GM19043 (cell line): ENCODE measurements at regions not wholly inside any gene's neighbourhood (a gene's known extent, or its start where the extent isn't known, plus 50 kb on each side); places are given as distances from the start of the nearest gene placed in this dataset.

ENCODE experiments used
- ATAC-seq: cut with Tn5 transposase; IDR thresholded peaks from one replicate; pipeline ENCODE4 v1.9.1; 2021; ENCODE audit warnings: low read depth; ENCODE audit not compliant: unreplicated experiment

DNA sequence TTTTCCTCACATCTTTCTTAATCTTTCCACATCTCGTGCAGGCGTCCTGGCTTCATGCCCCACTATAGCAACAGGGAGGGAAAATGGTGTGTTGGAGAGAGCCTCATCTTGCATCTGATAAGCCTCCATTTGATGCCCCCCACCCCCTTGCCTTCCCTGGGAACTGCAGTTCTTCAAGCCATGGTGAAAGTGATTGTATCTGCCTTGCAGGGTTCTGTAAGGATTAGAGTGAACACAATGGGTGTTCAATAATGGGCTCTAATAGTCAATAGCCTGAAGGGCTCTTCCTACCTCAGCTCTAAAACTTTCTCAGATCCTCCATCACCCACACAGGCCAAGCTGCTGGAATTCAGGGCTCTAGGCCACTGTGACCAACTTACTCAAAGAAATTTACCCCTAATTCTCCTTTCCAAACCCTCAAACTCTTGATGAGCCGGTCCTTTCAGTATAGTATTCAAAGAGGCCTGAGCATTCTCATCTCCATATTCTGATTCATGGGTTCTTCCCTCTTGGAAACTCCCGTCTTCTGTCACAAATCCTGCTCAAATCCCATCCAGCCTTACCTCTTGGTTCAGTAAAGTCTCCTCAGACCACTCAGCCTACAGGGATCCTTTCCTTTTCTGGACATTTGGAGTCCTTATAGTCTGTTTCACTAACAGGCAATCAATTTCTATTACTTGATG lies 128.3 kb upstream of the TRIM2 start:
- ATAC-seq = no peak

DNA sequence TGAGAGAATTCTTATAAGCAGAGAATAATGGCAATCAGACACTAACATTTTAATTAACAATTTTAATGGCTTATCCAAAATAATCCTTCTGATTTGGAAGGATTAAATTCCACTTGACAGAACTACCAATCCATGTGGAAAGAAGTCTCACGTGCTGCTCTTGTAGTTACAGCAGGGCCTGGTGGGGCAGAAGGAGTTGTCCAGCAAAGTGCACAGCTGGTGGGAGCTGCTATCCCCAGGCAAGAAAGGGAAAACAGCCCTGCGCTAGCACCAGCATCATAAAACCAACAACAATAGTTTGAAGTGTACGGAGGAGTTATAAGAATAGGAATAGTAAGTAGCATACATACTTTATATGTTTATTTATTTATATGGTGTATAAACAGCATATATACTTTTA lies 127.4 kb upstream of the TRIM2 start:
- no peak for ATAC-seq

DNA sequence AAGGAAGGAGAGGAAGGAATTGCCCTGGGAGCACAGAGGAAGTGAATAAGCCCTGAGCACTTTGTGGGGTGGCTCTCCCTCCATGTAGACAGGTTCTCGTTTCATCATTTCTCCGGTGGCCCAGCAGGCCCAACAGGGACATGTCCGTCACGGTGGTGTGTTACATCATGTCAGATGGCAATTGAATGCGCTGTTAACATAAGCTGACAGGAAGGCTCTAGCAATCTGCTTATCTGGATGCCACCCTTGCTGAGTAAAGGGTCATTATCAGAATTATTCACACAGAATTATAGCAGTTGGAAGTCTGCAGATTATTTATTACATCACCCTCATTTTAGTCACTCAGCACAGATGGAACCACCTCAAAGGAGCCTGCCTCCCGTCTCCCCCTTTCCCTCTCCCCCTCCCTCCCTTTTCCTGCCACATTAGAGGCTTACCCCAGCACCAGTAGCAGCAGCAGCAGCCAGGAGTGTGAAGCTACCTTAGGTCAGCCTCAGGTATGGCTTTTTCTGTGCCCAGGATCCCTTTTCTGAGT lies 124.3 kb upstream of the TRIM2 start:
- ATAC-seq = no peak

DNA sequence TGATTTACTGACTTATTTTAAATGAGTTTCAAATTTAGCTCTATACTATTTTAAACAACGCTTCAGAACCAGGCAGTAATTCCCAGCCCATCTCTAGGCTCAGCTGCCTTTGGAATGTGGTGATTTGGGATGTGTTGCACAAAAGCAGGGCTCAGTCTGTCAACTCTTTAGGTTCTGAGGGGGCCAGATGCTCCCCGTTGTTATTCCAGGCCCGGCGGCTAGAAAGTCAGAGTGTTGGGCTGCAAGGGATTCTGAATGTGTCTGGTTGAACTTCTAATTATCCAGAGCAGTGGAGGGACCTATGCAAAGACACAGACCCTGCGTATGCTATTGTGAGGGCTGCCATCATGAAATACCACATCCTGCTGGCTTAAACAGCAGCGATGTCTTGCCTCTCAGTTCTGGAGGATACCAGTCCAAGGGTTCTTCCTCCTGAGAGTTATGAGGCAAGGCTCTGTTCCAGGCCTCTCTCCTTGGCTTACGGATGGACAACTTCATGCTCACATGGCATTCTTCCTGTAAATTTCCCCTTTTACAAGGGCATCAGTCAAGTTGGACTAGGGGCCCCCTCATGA lies 123.2 kb upstream of the TRIM2 start:
- ATAC-seq = no peak

DNA sequence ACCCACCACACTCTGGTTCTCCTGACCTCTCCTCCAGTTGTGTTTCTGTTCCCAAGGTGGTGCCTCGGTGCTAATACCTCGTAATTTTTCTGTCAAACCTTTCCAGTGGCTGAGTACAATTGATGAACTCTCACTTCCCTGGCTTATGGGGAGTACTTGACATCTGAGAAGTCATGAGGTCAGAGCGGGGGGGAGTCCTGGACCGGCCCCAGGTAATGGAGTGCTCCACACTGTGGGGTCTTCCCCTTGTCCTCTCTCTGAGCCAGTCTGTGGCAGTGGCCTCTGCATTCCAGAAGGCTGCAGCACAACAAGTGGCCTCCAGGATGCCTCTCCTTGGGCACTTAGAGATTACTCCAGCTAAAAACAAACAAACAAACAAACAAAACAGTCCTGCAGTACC lies 122.5 kb upstream of the TRIM2 start:
- ATAC-seq = no peak

DNA sequence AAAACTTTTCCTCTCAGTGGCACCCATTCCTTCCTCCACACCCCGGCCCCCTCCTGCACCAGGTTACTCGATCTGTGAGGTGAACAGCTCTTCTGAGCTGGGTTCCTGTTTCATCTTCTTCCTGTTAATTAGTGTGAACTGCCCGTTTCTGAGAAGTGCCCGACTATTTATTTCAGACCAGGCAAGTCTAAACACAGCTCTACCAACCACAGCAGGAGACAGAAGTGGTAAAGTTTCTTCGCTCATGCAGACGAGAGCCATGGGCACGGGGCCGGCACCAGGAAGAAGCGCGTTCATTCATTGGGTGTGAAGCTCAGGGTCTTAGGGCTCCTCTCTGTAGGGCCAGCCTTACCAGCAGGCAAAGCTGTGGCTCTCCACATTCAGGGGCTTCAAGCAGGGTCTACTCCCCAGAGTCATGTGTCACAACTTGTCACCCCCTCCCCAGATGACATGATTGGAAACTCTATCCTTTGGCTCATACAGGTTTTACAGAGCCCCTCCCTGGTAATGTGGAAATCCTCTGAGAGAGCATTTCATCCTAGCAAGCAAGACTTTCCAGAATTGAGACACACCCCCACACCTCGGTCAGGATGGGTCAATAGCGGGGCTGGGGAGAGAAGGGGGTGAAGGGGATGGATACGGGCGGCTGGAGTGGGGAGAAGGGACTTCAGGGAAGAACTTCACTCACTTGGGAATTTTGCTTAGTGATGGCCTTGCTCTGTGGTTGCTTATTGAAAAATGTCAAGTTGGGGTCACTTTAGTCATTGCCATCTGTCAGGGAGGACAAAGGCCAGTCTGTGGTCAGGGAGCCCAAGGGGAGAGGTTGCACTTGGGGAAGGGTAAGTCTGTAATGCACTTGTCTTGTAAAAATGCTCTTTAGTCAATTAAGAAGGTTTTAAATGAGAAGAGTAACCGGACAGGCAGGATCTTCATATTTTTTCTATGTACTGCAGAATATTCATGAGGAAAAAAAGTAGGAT lies 121.6 kb upstream of the TRIM2 start:
- ATAC-seq = no peak

DNA sequence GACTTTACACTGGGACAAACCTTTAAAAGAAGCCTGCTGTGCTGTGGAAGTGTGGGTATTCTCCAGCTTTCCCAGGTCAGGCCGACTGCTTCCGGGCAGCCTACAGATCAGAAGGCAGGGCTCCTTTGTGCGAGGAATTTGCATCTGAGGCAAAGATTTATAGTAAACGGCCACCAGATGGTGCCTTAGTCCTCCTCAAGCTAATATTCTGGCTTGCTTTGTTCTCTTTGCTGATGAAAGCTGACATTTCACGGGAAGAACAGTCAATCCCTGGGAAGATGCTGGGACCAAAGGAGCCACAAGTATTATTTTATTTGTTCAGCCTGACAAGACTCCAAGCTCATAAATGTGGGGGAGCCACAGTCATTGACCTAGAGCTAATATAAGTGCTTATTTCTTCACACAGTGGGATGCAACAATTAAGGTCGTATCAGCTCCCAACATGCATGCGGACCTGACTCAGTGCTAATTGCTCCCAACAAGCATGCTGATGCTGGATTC lies 120.7 kb upstream of the TRIM2 start:
- peak; percentile 66 for ATAC-seq

DNA sequence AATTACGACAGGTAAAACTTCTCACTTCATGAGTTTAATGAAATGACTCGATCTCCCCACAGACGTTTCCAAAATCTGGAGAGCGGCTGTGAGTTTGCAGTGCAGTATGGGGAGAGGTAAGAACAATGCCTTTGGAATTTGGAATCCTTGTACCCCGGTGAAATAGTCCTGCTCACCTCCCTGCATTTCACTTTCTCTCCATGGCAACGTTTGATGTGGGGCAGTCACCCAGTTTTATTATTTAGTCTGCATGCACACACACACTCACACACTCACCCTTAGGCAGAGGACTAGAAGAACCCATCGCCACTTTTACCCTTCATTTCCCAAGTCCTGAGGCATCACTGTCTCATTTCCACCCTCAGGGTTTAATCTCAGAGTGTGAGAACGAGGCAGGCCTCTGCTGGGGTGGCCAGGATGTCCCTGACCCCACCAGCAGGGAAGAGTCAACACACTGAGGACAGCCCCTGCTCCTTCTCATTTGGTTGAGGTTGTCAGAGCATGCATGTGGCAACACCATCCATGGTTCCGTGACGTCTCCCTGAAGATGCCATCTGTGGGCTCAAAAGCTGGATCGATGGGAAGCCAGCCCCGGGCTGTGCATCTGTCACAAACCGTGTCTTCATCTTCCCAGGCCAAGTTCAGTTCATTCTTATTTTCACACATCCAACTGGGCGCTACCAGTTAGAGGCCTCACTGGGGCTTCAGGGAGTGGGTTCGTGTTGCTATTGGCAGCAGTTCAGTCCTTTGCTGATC lies 119.8 kb upstream of the TRIM2 start:
- ATAC-seq = no peak

DNA sequence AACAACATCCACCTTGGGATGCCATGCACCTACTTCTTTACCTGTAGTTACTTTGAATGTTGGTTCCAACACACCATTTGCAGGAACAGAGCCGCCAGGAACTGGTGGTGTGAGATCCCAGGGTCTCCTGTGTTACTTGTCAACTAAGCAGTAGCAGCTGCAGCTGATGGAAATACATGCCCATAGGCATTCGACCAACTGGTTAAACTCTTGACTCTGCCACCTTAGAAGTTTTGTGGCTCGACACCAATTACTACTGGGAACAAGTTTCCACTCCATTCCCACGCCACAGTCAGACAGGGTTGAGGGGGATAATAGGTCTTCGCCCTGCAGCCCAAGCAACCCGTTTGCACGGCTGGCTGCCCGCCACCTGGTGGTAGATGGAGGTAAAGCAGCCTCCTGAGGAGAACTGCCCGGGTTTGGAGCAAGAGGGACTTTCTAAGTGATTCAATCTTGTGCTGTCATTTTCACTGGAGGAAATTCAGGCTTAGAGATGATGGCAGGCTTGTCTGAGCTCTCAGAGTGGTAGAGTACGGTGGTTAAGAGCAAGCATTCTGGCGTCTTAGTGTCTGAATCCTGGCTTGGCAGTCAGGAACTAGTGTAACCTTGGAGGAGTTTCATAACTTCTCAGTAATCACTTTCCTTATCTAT lies 119.1 kb upstream of the TRIM2 start:
- peak; percentile 48 for ATAC-seq

DNA sequence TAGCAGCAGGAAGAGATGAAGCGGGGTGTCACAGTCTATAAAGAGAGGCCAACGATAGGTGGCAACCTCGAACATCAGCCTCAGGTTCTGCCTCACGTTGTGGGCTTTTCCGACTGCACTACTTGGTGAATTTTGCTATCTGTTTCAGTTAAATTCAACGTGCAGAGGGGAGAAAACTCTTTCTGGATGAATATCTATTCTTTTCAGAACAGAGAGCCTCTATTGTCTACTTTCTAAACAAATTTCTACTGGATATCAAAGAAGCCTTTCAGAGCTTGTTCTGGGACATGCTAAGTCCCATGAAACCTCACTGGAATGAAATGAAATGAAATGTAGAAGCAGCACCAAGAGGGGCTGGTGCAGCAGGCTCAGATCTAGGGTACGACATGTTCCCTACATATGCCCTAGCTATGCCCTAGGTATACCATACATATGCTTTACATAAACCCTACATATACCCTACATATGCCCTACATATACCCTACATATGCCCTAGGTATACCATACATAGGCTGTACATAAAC lies 116.5 kb upstream of the TRIM2 start:
- no peak for ATAC-seq

DNA sequence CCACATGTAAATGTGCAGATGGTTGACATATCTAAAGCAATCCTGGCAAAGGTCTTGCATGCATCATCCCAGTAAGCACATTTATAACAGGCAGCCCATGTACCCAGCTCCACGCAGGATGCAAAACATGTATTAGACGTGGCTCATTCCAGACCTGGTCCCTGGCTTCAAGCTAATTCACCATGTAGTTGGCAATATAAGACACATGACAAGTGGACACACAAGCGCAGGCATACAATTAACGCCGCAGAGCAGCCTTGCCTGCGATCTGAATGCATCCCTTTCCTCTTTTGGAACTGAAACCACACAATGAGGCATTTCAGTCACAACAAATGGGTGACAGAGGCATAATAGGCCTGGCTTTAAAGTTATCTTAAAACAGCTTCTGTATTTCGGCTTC lies 114.5 kb upstream of the TRIM2 start:
- no peak for ATAC-seq

DNA sequence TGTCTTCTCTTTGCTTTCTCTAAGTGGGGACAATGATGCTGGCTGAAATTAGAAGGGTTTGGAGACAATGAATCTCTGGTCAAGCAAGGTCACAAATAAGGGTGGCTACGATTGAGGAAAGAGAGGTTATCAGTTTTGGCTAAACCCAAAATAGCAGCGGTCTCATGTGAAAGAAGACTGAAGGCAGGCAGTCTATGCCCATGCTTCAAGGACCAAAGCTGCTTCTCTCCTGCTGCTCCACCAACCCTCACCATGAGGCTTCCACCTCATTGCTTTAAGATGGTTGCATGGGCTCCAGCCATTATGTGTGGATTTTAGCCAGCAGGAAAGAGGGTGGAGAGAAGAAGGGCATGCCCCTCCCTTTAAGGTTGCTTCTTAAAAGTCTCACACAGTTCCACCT lies 114.1 kb upstream of the TRIM2 start:
- ATAC-seq = no peak

DNA sequence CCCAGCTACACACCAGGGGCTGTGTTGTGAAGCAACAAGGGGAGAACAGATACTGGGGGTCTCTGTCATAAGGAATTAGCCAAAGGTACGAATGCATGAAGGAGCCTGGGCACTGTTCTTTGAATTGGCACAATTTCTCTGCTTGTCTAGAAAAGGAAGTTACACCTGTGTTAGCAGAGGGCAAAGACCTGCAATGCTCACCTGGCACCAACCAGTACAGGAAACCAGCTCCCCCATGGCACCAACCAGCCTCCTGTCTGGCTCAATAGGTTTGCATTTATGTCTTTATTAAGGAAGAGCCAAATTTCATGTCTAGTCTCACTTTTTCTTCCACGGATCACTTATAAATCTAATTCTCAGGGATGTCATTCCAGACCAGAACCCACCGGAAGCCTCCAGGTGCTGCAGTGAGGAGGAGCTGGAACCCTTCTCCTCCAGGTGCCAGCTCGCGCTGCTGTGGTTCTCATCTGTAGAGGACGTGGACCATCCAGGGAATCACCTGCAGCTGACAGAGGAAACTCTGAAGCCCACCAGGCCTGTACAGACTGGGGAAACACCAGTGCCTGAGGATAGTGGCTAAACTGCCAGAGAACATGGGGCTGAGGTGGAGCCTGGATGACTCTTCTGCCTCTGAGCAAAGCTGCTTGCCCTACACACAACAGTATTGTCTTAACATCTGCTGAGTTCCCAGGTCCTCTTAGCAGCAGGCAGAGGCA lies 113.4 kb upstream of the TRIM2 start:
- no peak for ATAC-seq

DNA sequence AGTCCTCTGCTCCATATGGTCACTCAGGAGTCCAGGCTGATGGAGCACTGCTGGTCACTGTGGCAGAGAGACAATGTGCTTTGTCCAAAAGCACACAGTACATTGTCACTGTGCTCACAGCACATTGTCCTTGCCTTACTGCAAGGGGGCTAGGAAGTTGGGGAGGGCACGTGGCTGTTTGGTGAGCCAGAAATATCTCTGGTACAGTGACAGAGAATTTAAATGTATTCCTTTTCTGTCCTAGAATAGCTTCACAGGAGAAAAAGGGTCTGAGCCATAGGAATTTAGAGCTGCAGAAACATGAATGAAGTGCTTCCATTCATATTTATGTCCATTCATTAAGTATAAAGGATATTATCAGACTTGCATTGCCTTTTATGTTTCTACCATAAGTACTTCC lies 110.8 kb upstream of the TRIM2 start:
- no peak for ATAC-seq

DNA sequence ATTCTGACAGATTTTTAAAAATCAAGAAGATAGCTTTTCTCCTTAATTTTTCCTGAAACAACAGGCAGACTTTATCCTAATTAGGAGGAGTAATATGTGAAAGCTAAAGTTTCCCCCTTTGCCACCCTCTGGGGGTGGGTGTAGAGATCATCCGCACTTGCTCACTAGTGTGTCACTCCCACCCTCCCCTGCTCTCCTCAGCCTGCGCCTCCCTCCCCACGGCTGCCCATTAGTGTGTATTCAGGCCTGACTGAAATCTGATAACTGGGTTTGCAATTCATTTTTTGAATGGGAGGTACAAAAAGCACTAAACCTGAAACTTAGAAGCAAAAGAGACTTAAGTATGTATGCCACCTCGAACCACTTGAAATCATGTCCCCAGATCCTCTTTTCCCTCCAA lies 110.4 kb upstream of the TRIM2 start:
- ATAC-seq = no peak

DNA sequence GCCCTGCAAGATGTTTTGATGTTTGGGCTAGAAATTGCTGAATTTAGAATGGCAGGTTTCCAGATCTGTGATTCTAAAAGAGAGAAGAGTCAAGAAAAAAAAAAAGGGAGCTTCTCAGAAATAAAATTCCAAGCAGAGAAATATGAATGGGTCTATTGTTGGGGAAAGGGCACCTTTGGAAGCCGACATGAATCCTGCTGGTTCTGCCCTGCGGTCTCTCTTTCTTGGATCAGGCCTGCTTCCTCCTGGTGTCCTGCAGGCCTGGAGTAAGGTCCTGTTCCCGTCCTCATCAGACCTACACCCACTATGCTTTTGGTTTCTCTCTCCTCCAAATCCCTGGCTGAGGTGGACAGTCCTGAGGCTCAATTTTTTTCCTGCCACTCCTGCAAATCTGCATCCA lies 109.8 kb upstream of the TRIM2 start:
- ATAC-seq = no peak

DNA sequence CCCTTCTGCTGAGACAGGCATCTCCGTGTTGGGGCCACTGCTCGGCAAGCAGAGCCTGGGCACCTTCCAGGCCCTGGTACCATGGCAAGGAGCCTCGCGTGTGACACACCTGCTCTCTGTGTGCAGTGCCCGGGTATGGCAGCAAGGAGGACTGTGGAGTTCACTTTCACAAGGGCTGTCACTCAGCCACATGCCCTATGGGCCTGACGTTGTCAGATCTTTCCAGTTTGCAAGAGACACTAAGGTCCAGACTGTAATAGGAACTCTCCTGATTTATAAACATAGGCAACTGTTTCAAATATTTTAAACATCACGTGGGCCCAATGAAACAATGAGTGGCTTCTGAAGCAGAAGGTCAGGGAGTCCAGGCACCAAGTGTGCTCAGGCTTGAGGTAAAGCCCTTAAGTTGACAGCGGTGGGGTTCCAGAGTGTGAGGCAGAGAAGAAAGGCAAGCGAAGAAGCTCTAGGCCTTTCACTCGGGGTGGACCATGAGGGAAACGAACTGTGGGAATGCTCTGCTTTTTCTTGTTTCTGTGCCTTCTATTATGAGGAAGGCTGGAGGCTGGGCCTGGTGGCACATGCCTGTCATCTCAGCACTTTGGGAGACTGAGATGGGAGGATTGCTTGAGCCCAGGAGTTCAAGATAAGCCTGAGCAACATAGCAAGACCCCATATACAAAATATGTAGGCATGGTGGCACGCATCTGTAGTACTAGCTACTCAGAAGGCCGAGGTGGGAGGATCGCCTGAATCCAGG lies 108.6 kb upstream of the TRIM2 start:
- no peak for ATAC-seq

DNA sequence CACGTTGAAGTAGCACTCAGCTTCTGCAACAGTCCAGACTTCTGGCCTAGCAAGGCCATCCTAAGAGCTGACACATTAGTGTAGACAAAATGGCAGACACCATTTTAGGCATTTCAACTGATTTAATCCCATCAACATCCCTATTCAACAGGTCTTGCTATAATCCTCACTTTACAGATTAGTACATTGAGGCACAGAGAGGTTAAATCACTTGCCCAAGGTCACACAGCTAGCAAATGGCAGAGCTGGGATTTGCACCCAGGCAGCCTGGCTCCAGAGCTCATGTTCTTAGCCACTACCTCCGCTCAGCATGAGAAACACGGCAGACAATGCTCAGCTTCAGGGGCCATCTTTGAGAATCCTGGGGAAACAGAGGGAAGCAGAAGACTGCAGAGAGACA lies 107.9 kb upstream of the TRIM2 start:
- no peak for ATAC-seq
